Keratinocyte (primary cell): ENCODE measurements at regions not wholly inside any gene's neighbourhood (a gene's known extent, or its start where the extent isn't known, plus 50 kb on each side); places are given as distances from the start of the nearest gene placed in this dataset.

Experiments used
- DNase-seq: peaks from one replicate; pipeline ENCODE4 v3.0.0-alpha.2; 2011; ENCODE audit warnings: low read depth, missing footprints, low spot score
- FAIRE-seq: peaks from 2 replicates; lab custom pipeline; 2011; peaks lifted over from hg19 to GRCh38; lab: Jason Lieb, UNC
- H2AFZ ChIP-seq: 2 replicates; pipeline ENCODE4 v1.6.0; 2012; ENCODE audit warnings: low read length, control low read depth, inconsistent platforms; ENCODE audit not compliant: control insufficient read depth
- H3K27ac ChIP-seq: 2 replicates; pipeline ENCODE4 v1.5.1; 2011; ENCODE audit warnings: low read length; ENCODE audit not compliant: control insufficient read depth, insufficient read depth
- H3K27me3 ChIP-seq: 3 replicates; pipeline ENCODE4 v1.6.0; 2011; ENCODE audit warnings: low read length; ENCODE audit not compliant: control insufficient read depth, insufficient read depth; ENCODE audit errors: extremely low read depth
- H3K36me3 ChIP-seq, 2 experiments: 2 replicates in 1 of 2; 3 replicates in 1 of 2; pipeline ENCODE4 v1.5.1; 2011; ENCODE audit warnings: low read length in 2 of 2, mild to moderate bottlenecking in 1 of 2; ENCODE audit not compliant: control insufficient read depth in 2 of 2, insufficient read depth in 2 of 2; ENCODE audit errors: extremely low read depth in 1 of 2
- H3K4me1 ChIP-seq: 3 replicates; pipeline ENCODE4 v1.5.1; 2011; ENCODE audit warnings: low read length; ENCODE audit not compliant: control insufficient read depth, insufficient read depth; ENCODE audit errors: extremely low read depth
- H3K4me2 ChIP-seq: 3 replicates; pipeline ENCODE4 v1.6.0; 2011; ENCODE audit warnings: low read depth, low read length; ENCODE audit not compliant: control insufficient read depth, insufficient read depth; ENCODE audit errors: extremely low read depth
- H3K4me3 ChIP-seq, 3 experiments: fragments of 200-600 bp in 1 of 3; sonication (generic) in 1 of 3; 2 replicates in 2 of 3; 3 replicates in 1 of 3; pipeline ENCODE4 v1.5.1; 2011 to 2016; ENCODE audit warnings: low read length in 3 of 3, mild to moderate bottlenecking in 3 of 3, control low read depth in 2 of 3, inconsistent platforms in 1 of 3, low read depth in 1 of 3, mixed read lengths in 1 of 3, mixed run types in 1 of 3, moderate library complexity in 1 of 3; ENCODE audit not compliant: control insufficient read depth in 2 of 3, insufficient read depth in 2 of 3; ENCODE audit errors: extremely low read depth in 1 of 3
- H3K79me2 ChIP-seq: 2 replicates; pipeline ENCODE4 v1.6.0; 2012; ENCODE audit warnings: low read length; ENCODE audit not compliant: control insufficient read depth, insufficient read depth
- H3K9ac ChIP-seq: 3 replicates; pipeline ENCODE4 v1.6.0; 2011; ENCODE audit warnings: low read length; ENCODE audit not compliant: control insufficient read depth, insufficient read depth; ENCODE audit errors: extremely low read depth
- H3K9me1 ChIP-seq: 3 replicates; pipeline ENCODE4 v1.6.0; 2011; ENCODE audit warnings: low read length; ENCODE audit not compliant: control insufficient read depth, insufficient read depth; ENCODE audit errors: extremely low read depth
- H3K9me3 ChIP-seq: 2 replicates; pipeline ENCODE4 v1.5.1; 2012; ENCODE audit warnings: low read depth, low read length; ENCODE audit not compliant: control insufficient read depth
- H4K20me1 ChIP-seq: 3 replicates; pipeline ENCODE4 v1.6.0; 2011; ENCODE audit warnings: low read length; ENCODE audit not compliant: control insufficient read depth, insufficient read depth; ENCODE audit errors: extremely low read depth
- CTCF ChIP-seq, 3 experiments: IDR thresholded peaks in 1 of 3; conservative IDR thresholded peaks in 1 of 3; optimal IDR thresholded peaks in 1 of 3; 2 replicates in 2 of 3; 3 replicates in 1 of 3; pipeline versions ENCODE3 to v1.5.1; 2011; ENCODE audit warnings: low read length in 3 of 3, mild to moderate bottlenecking in 3 of 3, moderate library complexity in 2 of 3, control low read depth in 1 of 3, inconsistent platforms in 1 of 3; ENCODE audit not compliant: insufficient read depth in 2 of 3; ENCODE audit errors: extremely low read depth in 1 of 3
- EZH2 ChIP-seq: IDR thresholded peaks from one replicate; pipeline ENCODE4 v1.6.1; 2012; ENCODE audit warnings: inconsistent platforms, mild to moderate bottlenecking, low read length, moderate library complexity
- dilution Hi-C: fragments of 300-500 bp; cut with MboI; formaldehyde crosslinking; loops from one replicate; pipeline ENCODE4 v1.7.0; 2020; ENCODE audit warnings: low sequenced_read_pairs; ENCODE audit not compliant: extremely low pct_ligation_motif_present

GRCh38 chr9:79357616-79358015 lies 214.1 kb upstream of the TLE4 start:
- no peaks in the 10 kb centered on the region for H4K20me1 ChIP-seq
- no peak for TF ChIP-seq CTCF (optimal IDR thresholded peaks at IDR 0.05 in 1 of 3, IDR thresholded peaks at IDR 0.05 in 1 of 3, conservative IDR thresholded peaks at IDR 0.05 in 1 of 3; ENCODE audit: extremely low read depth in 1 of 3, insufficient read depth in 2 of 3, low read length in 3 of 3)
- TF ChIP-seq EZH2, result no peak
- H3K79me2 ChIP-seq, result no peaks in the 10 kb centered on the region
- DNase-seq (no peak), FAIRE-seq (no peak)
- H3K9me1 ChIP-seq, result no peaks in the 10 kb centered on the region
- H3K36me3 ChIP-seq, result no peaks in the 10 kb centered on the region
- no peak overlapping the region for H2AFZ ChIP-seq
- dilution Hi-C loops, result no loop called here
- H3K27me3 ChIP-seq, result no peaks in the 10 kb centered on the region
- no peaks in the 10 kb centered on the region for H3K4me1 ChIP-seq
- no peaks in the 10 kb centered on the region for H3K9me3 ChIP-seq
- no peak overlapping the region for H3K27ac ChIP-seq
- H3K9ac ChIP-seq, result no peak overlapping the region
- no peak overlapping the region for H3K4me3 ChIP-seq
- no peak overlapping the region for H3K4me2 ChIP-seq

- Histone ChIP-seq H3K27me3 (no peaks in the 10 kb centered on the region), H3K27ac (no peak overlapping the region), H4K20me1 (no peaks in the 10 kb centered on the region), H3K36me3 (no peaks in the 10 kb centered on the region), H3K4me1 (no peaks in the 10 kb centered on the region), H3K4me3 (no peak overlapping the region), H3K9me3 (no peaks in the 10 kb centered on the region), H2AFZ (no peak overlapping the region), H3K4me2 (no peak overlapping the region), H3K9ac (no peak overlapping the region), H3K79me2 (no peaks in the 10 kb centered on the region), H3K9me1 (no peaks in the 10 kb centered on the region)
- FAIRE-seq, result no peak
- dilution Hi-C loops, result no loop called here
- TF ChIP-seq EZH2 (no peak), CTCF (optimal IDR thresholded peaks at IDR 0.05 in 1 of 3, IDR thresholded peaks at IDR 0.05 in 1 of 3, conservative IDR thresholded peaks at IDR 0.05 in 1 of 3; ENCODE audit: extremely low read depth in 1 of 3, insufficient read depth in 2 of 3, low read length in 3 of 3) (no peak)
- no peak for DNase-seq
Measured at GRCh38 chr9:79360387-79361347, 211.1 kb upstream of the TLE4 start.
